H9 (cell line): ENCODE measurements at regions not wholly inside any gene's neighbourhood (a gene's known extent, or its start where the extent isn't known, plus 50 kb on each side); places are given as distances from the start of the nearest gene placed in this dataset.

ENCODE experiments used
- DNase-seq: peaks from one replicate; pipeline ENCODE4 v3.0.0-alpha.2; 2017
- H2AFZ ChIP-seq: one replicate; pipeline ENCODE4 v1.6.1; 2013; ENCODE audit warnings: mild to moderate bottlenecking, low read length, control low read depth, moderate library complexity
- H2AK5ac ChIP-seq: 2 replicates; pipeline ENCODE4 v1.6.1; 2013; ENCODE audit warnings: low read length, control low read depth, mixed read lengths; ENCODE audit not compliant: insufficient read length
- H2BK120ac ChIP-seq: one replicate; pipeline ENCODE4 v1.6.1; 2013; ENCODE audit warnings: low read depth, mild to moderate bottlenecking, low read length, control low read depth, inconsistent platforms; ENCODE audit not compliant: poor library complexity, severe bottlenecking
- H2BK12ac ChIP-seq: 2 replicates; pipeline ENCODE4 v1.6.1; 2013; ENCODE audit warnings: low read length, control low read depth, mixed read lengths, low read depth; ENCODE audit not compliant: insufficient read length
- H2BK15ac ChIP-seq: 2 replicates; pipeline ENCODE4 v1.6.1; 2013; ENCODE audit warnings: low read depth, low read length, control low read depth
- H2BK20ac ChIP-seq: one replicate; pipeline ENCODE4 v1.6.1; 2013; ENCODE audit warnings: low read depth, mild to moderate bottlenecking, low read length, control low read depth, inconsistent platforms; ENCODE audit not compliant: poor library complexity, severe bottlenecking
- H2BK5ac ChIP-seq: 2 replicates; pipeline ENCODE4 v1.6.1; 2013; ENCODE audit warnings: low read length, control low read depth, mixed read lengths; ENCODE audit not compliant: insufficient read length
- H3K14ac ChIP-seq: 2 replicates; pipeline ENCODE4 v1.6.1; 2013; ENCODE audit warnings: low read length, control low read depth; ENCODE audit not compliant: insufficient read depth
- H3K18ac ChIP-seq: 2 replicates; pipeline ENCODE4 v1.6.1; 2013; ENCODE audit warnings: low read depth, mild to moderate bottlenecking, mixed read lengths, low read length, control low read depth; ENCODE audit not compliant: insufficient read length
- H3K23ac ChIP-seq: 2 replicates; pipeline ENCODE4 v1.6.1; 2013; ENCODE audit warnings: low read length, control low read depth, mixed read lengths, low read depth; ENCODE audit not compliant: insufficient read length
- H3K23me2 ChIP-seq: 2 replicates; pipeline ENCODE4 v1.6.1; 2013; ENCODE audit warnings: low read depth, mild to moderate bottlenecking, mixed read lengths, low read length, control low read depth; ENCODE audit not compliant: insufficient read length, poor library complexity, severe bottlenecking
- H3K27ac ChIP-seq: 2 replicates; pipeline ENCODE4 v1.5.1; 2013; ENCODE audit warnings: low read length, control low read depth, mixed read lengths, low read depth; ENCODE audit not compliant: insufficient read length
- H3K27me3 ChIP-seq: 2 replicates; pipeline ENCODE4 v1.6.1; 2013; ENCODE audit warnings: low read length, control low read depth, inconsistent platforms; ENCODE audit not compliant: insufficient read depth
- H3K4ac ChIP-seq: 2 replicates; pipeline ENCODE4 v1.6.1; 2013; ENCODE audit warnings: low read depth, mild to moderate bottlenecking, control low read depth, inconsistent platforms, low read length, moderate library complexity
- H3K4me1 ChIP-seq: 2 replicates; pipeline ENCODE4 v1.6.1; 2013; ENCODE audit warnings: low read length, control low read depth, inconsistent platforms; ENCODE audit not compliant: insufficient read depth
- H3K4me2 ChIP-seq: 2 replicates; pipeline ENCODE4 v1.6.1; 2013; ENCODE audit warnings: low read length, control low read depth, mixed read lengths; ENCODE audit not compliant: insufficient read length, insufficient read depth
- H3K56ac ChIP-seq: 2 replicates; pipeline ENCODE4 v1.6.1; 2013; ENCODE audit warnings: low read depth, mild to moderate bottlenecking, mixed read lengths, low read length, control low read depth; ENCODE audit not compliant: insufficient read length
- H3K79me1 ChIP-seq: 2 replicates; pipeline ENCODE4 v1.6.1; 2013; ENCODE audit warnings: low read depth, mild to moderate bottlenecking, moderate library complexity, low read length, control low read depth, inconsistent platforms; ENCODE audit not compliant: insufficient read depth, poor library complexity, severe bottlenecking
- H3K79me2 ChIP-seq: 2 replicates; pipeline ENCODE4 v1.6.1; 2013; ENCODE audit warnings: low read length, control low read depth, inconsistent platforms; ENCODE audit not compliant: insufficient read depth
- H3K9ac ChIP-seq: 2 replicates; pipeline ENCODE4 v1.6.1; 2013; ENCODE audit warnings: low read length, control low read depth, mixed read lengths; ENCODE audit not compliant: insufficient read length; ENCODE audit errors: extremely low read depth
- H3K9me3 ChIP-seq: one replicate; pipeline ENCODE4 v1.6.1; 2013; ENCODE audit warnings: low read depth, low read length, inconsistent platforms; ENCODE audit not compliant: control insufficient read depth
- H3T11ph ChIP-seq: one replicate; pipeline ENCODE4 v1.6.1; 2013; ENCODE audit warnings: mild to moderate bottlenecking, low read length, control low read depth, inconsistent platforms
- H4K20me1 ChIP-seq: one replicate; pipeline ENCODE4 v1.6.1; 2013; ENCODE audit not compliant: control insufficient read depth, insufficient read length, insufficient read depth
- H4K5ac ChIP-seq: 2 replicates; pipeline ENCODE4 v1.6.1; 2013; ENCODE audit warnings: low read depth, mild to moderate bottlenecking, mixed read lengths, low read length, control low read depth; ENCODE audit not compliant: insufficient read length
- H4K8ac ChIP-seq: replicated peaks from 2 replicates; pipeline ENCODE4 v1.6.1; 2013; ENCODE audit warnings: low read length, control low read depth, mixed read lengths, low read depth; ENCODE audit not compliant: insufficient read length
- H4K91ac ChIP-seq: 2 replicates; pipeline ENCODE4 v1.6.1; 2013; ENCODE audit warnings: low read depth, mild to moderate bottlenecking, moderate library complexity, mixed read lengths, low read length, control low read depth; ENCODE audit not compliant: insufficient read length
- H3K27ac Mint-ChIP-seq, 3 experiments: 2 replicates in 2 of 3; 3 replicates in 1 of 3; pipeline ENCODE4 v1.8.0; 2020 to 2021; ENCODE audit warnings: mixed read lengths in 3 of 3, mild to moderate bottlenecking in 1 of 3, moderate library complexity in 1 of 3
- H3K27me3 Mint-ChIP-seq: 2 replicates; pipeline ENCODE4 v1.8.0; 2021; ENCODE audit warnings: low read depth, mild to moderate bottlenecking, moderate library complexity, mixed read lengths
- H3K36me3 Mint-ChIP-seq, 3 experiments: 2 replicates in 2 of 3; 3 replicates in 1 of 3; pipeline ENCODE4 v1.8.0; 2020 to 2021; ENCODE audit warnings: low read depth in 3 of 3, mixed read lengths in 3 of 3; ENCODE audit not compliant: insufficient read depth in 1 of 3
- H3K4me1 Mint-ChIP-seq, 2 experiments: 2 replicates each; pipeline ENCODE4 v1.8.0; 2020; ENCODE audit warnings: mixed read lengths in 2 of 2
- H3K4me3 Mint-ChIP-seq, 2 experiments: 2 replicates in 1 of 2; 3 replicates in 1 of 2; pipeline ENCODE4 v1.8.0; 2020 to 2021; ENCODE audit warnings: mild to moderate bottlenecking in 2 of 2, mixed read lengths in 2 of 2, moderate library complexity in 1 of 2
- H3K9me3 Mint-ChIP-seq, 2 experiments: 2 replicates in 1 of 2; 3 replicates in 1 of 2; pipeline ENCODE4 v1.8.0; 2020; ENCODE audit warnings: mild to moderate bottlenecking in 2 of 2, mixed read lengths in 2 of 2, moderate library complexity in 1 of 2
- WGBS: extraction: QIAGEN DNeasy Blood & Tissue Kit; methylation state at CpG from one replicate; pipeline ENCODE4 v1.1.7; 2013; ENCODE audit warnings: missing lambda C conversion rate, low lambda C conversion rate, mixed read lengths; ENCODE audit not compliant: insufficient read length; ENCODE audit errors: extremely low coverage; 5-methylcytosine and 5-hydroxymethylcytosine counted together
- TF ChIP-seq, protein P1 (sequence below): fragments of 200-600 bp; sonication (generic); conservative IDR thresholded peaks from 3 replicates; pipeline ENCODE4 v1.8.0; 2021; ENCODE audit warnings: antibody characterized with exemption, mild to moderate bottlenecking

DNA sequence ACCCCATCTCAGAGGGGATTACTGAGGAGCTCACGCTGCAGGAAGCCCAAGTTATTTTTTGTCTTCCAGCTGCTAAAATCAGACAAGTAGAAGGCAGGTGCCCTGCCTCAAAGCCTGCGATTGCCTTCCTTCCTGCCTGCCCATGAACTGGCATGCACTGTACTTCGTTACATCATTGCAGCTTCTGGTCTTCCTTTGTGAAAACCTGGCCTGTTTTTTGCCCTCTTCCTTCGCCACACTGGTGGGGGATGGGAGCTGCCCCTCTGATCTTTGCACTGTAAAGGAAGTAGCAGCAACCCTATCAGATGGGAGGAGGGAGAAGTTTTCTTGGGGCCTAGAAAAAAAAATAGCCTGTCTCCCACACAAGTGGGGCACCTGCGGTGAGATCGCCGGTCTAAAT lies 1098.7 kb downstream of the BCL11B start:
- no peak overlapping the region for H2BK120ac ChIP-seq
- no peak overlapping the region for H2BK12ac ChIP-seq
- H3K27ac ChIP-seq = no peak overlapping the region
- H3K23me2 ChIP-seq = no peaks in the 10 kb centered on the region
- no peak overlapping the region for H3T11ph ChIP-seq
- no peak overlapping the region for H2AFZ ChIP-seq
- H3K4me1 Mint-ChIP-seq = peaks cover 20 to 21% of the 10 kb centered on the region in 2 experiments
- no peak overlapping the region for H3K23ac ChIP-seq
- no peak overlapping the region for H2BK20ac ChIP-seq
- no peak overlapping the region for H3K4me2 ChIP-seq
- 0 out of 2 replicates have a peak overlapping the region, but pooled peaks have one; percentile 45 for H3K14ac ChIP-seq
- no peak overlapping the region for H2AK5ac ChIP-seq
- H4K91ac ChIP-seq = no peak overlapping the region
- H3K79me1 ChIP-seq = no peaks in the 10 kb centered on the region
- no peak overlapping the region for H3K4me3 Mint-ChIP-seq
- TF ChIP-seq, protein P1, sequence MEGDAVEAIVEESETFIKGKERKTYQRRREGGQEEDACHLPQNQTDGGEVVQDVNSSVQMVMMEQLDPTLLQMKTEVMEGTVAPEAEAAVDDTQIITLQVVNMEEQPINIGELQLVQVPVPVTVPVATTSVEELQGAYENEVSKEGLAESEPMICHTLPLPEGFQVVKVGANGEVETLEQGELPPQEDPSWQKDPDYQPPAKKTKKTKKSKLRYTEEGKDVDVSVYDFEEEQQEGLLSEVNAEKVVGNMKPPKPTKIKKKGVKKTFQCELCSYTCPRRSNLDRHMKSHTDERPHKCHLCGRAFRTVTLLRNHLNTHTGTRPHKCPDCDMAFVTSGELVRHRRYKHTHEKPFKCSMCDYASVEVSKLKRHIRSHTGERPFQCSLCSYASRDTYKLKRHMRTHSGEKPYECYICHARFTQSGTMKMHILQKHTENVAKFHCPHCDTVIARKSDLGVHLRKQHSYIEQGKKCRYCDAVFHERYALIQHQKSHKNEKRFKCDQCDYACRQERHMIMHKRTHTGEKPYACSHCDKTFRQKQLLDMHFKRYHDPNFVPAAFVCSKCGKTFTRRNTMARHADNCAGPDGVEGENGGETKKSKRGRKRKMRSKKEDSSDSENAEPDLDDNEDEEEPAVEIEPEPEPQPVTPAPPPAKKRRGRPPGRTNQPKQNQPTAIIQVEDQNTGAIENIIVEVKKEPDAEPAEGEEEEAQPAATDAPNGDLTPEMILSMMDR = no peak
- H3K27ac Mint-ChIP-seq = peak overlapping the region in 1 of 3 experiments; percentile 21; a peak in 1 of 7 replicates
- H3K27me3 ChIP-seq = no peaks in the 10 kb centered on the region
- H3K9me3 ChIP-seq = no peaks in the 10 kb centered on the region
- H4K5ac ChIP-seq = no peak overlapping the region
- peaks cover 9% of the 10 kb centered on the region; the same call in 1 of the 2 replicates for H3K27me3 Mint-ChIP-seq
- H2BK5ac ChIP-seq = no peak overlapping the region
- no peak overlapping the region for H3K56ac ChIP-seq
- H3K9me3 Mint-ChIP-seq = no peaks in the 10 kb centered on the region; a peak in 1 of 5 replicates
- WGBS = no CpG with 5 or more reads among the region's 7 CpGs
- DNase-seq = no peak
- H4K20me1 ChIP-seq = no peaks in the 10 kb centered on the region
- no peak overlapping the region for H2BK15ac ChIP-seq
- no peak overlapping the region for H3K9ac ChIP-seq
- H3K36me3 Mint-ChIP-seq = no peaks in the 10 kb centered on the region
- H4K8ac ChIP-seq = no peak overlapping the region
- H3K4me1 ChIP-seq = no peaks in the 10 kb centered on the region
- no peak overlapping the region for H3K4ac ChIP-seq
- H3K79me2 ChIP-seq = no peaks in the 10 kb centered on the region
- no peak overlapping the region for H3K18ac ChIP-seq
